Calu3 (cell line): ENCODE measurements at regions not wholly inside any gene's neighbourhood (a gene's known extent, or its start where the extent isn't known, plus 50 kb on each side); places are given as distances from the start of the nearest gene placed in this dataset.

Experiments used
- BruUV-seq: library from RNA; stranded (reverse); fragments of 400-500 nt; replicated peaks from 2 replicates; lab custom pipeline; 2021; lab: Mats Ljungman, UMichigan
- CTCF ChIA-PET: fragments of 300-600 bp; sonication (Branson Sonifier 250); formaldehyde crosslinking; loops from one replicate; lab custom pipeline; 2022; ENCODE audit warnings: antibody characterized with exemption; lab: Charles Lee
- DNase-seq: peaks from one replicate; pipeline ENCODE4 v3.0.0; 2022
- H3K27ac Mint-ChIP-seq: one replicate; pipeline ENCODE4 v1.8.0; 2022; ENCODE audit warnings: mixed read lengths; ENCODE audit not compliant: unreplicated experiment
- H3K27me3 Mint-ChIP-seq: one replicate; pipeline ENCODE4 v1.8.0; 2022; ENCODE audit warnings: mixed read lengths; ENCODE audit not compliant: unreplicated experiment
- H3K36me3 Mint-ChIP-seq: one replicate; pipeline ENCODE4 v1.8.0; 2022; ENCODE audit warnings: mild to moderate bottlenecking, moderate library complexity, mixed read lengths; ENCODE audit not compliant: insufficient read depth, unreplicated experiment
- H3K4me1 Mint-ChIP-seq: one replicate; pipeline ENCODE4 v1.8.0; 2022; ENCODE audit warnings: mild to moderate bottlenecking, low read depth, mixed read lengths; ENCODE audit not compliant: unreplicated experiment
- H3K4me3 Mint-ChIP-seq: one replicate; pipeline ENCODE4 v1.8.0; 2022; ENCODE audit warnings: mild to moderate bottlenecking, low read depth, moderate library complexity, mixed read lengths; ENCODE audit not compliant: unreplicated experiment
- H3K9me3 Mint-ChIP-seq: one replicate; pipeline ENCODE4 v1.8.0; 2022; ENCODE audit warnings: low read depth, mixed read lengths; ENCODE audit not compliant: unreplicated experiment
- CTCF ChIP-seq: fragments of 200-600 bp; IDR thresholded peaks from one replicate; pipeline ENCODE4 v1.8.0; 2022; ENCODE audit warnings: antibody characterized with exemption; ENCODE audit not compliant: unreplicated experiment
- intact Hi-C: fragments of 100-400 bp; cut with micrococcal nuclease; formaldehyde crosslinking; loops from one replicate; pipeline ENCODE4 v1.10.0; 2022; ENCODE audit not compliant: unreplicated experiment

GRCh38 chr2:52181080-52181479, 1149.1 kb upstream of the NRXN1 start:
- H3K27ac Mint-ChIP-seq: no peak overlapping the region
- CTCF ChIA-PET: interaction anchor here (0.9 kb wide), 1 partner anchor 16 kb away, joined by 3 read pairs; no protein-coding TSS in a partner anchor

GRCh38 chr2:52178845-52179244, 1146.9 kb upstream of the NRXN1 start:
- Mint-ChIP-seq H3K27me3 (no peaks in the 10 kb centered on the region), H3K4me3 (no peak overlapping the region), H3K4me1 (no peaks in the 10 kb centered on the region), H3K36me3 (no peaks in the 10 kb centered on the region), H3K9me3 (peaks cover 6% of the 10 kb centered on the region), H3K27ac (no peak overlapping the region)
- CTCF ChIA-PET: no interaction called here
- intact Hi-C loops: no loop called here
- DNase-seq: no peak
- no TSS peak for BruUV-seq
- TF ChIP-seq CTCF: no peak

More at GRCh38 chr2:52181080-52181479, 1149.1 kb upstream of the NRXN1 start:
- Mint-ChIP-seq H3K4me1 (no peaks in the 10 kb centered on the region), H3K4me3 (no peak overlapping the region), H3K27me3 (no peaks in the 10 kb centered on the region), H3K9me3 (peaks cover 8% of the 10 kb centered on the region), H3K36me3 (no peaks in the 10 kb centered on the region)
- no TSS peak for BruUV-seq
- TF ChIP-seq CTCF: no peak
- DNase-seq: no peak
- intact Hi-C loops: no loop called here

GRCh38 chr2:52145005-52145404, 1113.1 kb upstream of the NRXN1 start:
- TF ChIP-seq CTCF: no peak
- intact Hi-C loops: no loop called here
- DNase-seq: no peak
- BruUV-seq: no TSS peak
- no peaks in the 10 kb centered on the region for H3K4me1 Mint-ChIP-seq
- no peaks in the 10 kb centered on the region for H3K36me3 Mint-ChIP-seq
- H3K27me3 Mint-ChIP-seq: no peaks in the 10 kb centered on the region
- peaks cover 8% of the 10 kb centered on the region for H3K9me3 Mint-ChIP-seq
- H3K4me3 Mint-ChIP-seq: no peak overlapping the region
- no peak overlapping the region for H3K27ac Mint-ChIP-seq
- CTCF ChIA-PET: no interaction called here

- Mint-ChIP-seq H3K4me1 (no peaks in the 10 kb centered on the region), H3K9me3 (peaks cover 8% of the 10 kb centered on the region), H3K27me3 (no peaks in the 10 kb centered on the region), H3K36me3 (no peaks in the 10 kb centered on the region), H3K27ac (no peak overlapping the region), H3K4me3 (no peak overlapping the region)
- TF ChIP-seq CTCF: no peak
- no peak for DNase-seq
- CTCF ChIA-PET: no interaction called here
- no TSS peak for BruUV-seq
- intact Hi-C loops: no loop called here
These were observed 1112.7 kb upstream of the NRXN1 start for GRCh38 chr2:52144590-52144989.

GRCh38 chr2:52141076-52141475, 1109.1 kb upstream of the NRXN1 start:
- Mint-ChIP-seq H3K36me3 (no peaks in the 10 kb centered on the region), H3K9me3 (peaks cover 12% of the 10 kb centered on the region), H3K4me3 (no peak overlapping the region), H3K4me1 (no peaks in the 10 kb centered on the region), H3K27me3 (no peaks in the 10 kb centered on the region), H3K27ac (no peak overlapping the region)
- BruUV-seq: no TSS peak
- no peak for TF ChIP-seq CTCF
- intact Hi-C loops: no loop called here
- no peak for DNase-seq
- CTCF ChIA-PET: no interaction called here
